Prostate gland (tissue), 2 donors: ENCODE measurements at regions not wholly inside any gene's neighbourhood (a gene's known extent, or its start where the extent isn't known, plus 50 kb on each side); places are given as distances from the start of the nearest gene placed in this dataset.

Source experiments
- DNase-seq: peaks from one replicate; pipeline ENCODE4 v3.0.0-alpha.2; 2019; ENCODE audit warnings: low spot score
- H3K27ac ChIP-seq, 2 donors: fragments of 200-600 bp; sonication (generic); 2 replicates each; pipeline ENCODE4 v1.5.1; 2017 to 2019
- H3K27me3 ChIP-seq: fragments of 200-600 bp; sonication (generic); replicated peaks from 2 replicates; pipeline ENCODE4 v1.5.1; 2019; ENCODE audit not compliant: insufficient read depth
- H3K36me3 ChIP-seq, 2 donors: fragments of 200-600 bp; sonication (generic); 1 replicate in 1 of 2; 2 replicates in 1 of 2; pipeline versions ENCODE4 v1.5.1 to v1.8.1; 2017 to 2019
- H3K4me1 ChIP-seq: fragments of 200-600 bp; sonication (generic); replicated peaks from 2 replicates; pipeline ENCODE4 v1.5.1; 2019
- H3K4me3 ChIP-seq, 2 donors: fragments of 200-600 bp; sonication (generic); 2 replicates each; pipeline ENCODE4 v1.5.1; 2017 to 2019
- H3K9me3 ChIP-seq: fragments of 200-600 bp; sonication (generic); 2 replicates; pipeline ENCODE4 v1.5.1; 2017
- CTCF ChIP-seq, 4 experiments: fragments of 200-600 bp in 2 of 4; fragments of 450-650 bp in 2 of 4; sonication (generic) in 2 of 4; IDR thresholded peaks; 1 replicate in 3 of 4; 2 replicates in 1 of 4; pipeline ENCODE4 v1.5.1; 2016 to 2019; ENCODE audit warnings: antibody characterized with exemption in 4 of 4, mild to moderate bottlenecking in 2 of 4, moderate library complexity in 2 of 4
- POLR2A ChIP-seq: fragments of 450-650 bp; IDR thresholded peaks from one replicate; pipeline ENCODE4 v1.6.1; 2016; ENCODE audit warnings: antibody characterized with exemption, mild to moderate bottlenecking
- POLR2AphosphoS5 ChIP-seq: sonication (generic); formaldehyde crosslinking; IDR thresholded peaks from one replicate; pipeline ENCODE4 v1.6.1; 2017; ENCODE audit warnings: antibody characterized with exemption
- WGBS: methylation state at CpG from one replicate; pipeline ENCODE4 v1.1.5; 2018; 5-methylcytosine and 5-hydroxymethylcytosine counted together
- intact Hi-C: fragments of 100-400 bp; cut with DNase I; formaldehyde crosslinking; loops from one replicate; pipeline ENCODE4 v1.14.2; 2022

GRCh38 chr1:38526046-38526445, 333.5 kb downstream of the RRAGC start:
- Histone ChIP-seq H3K4me3 (no peak overlapping the region), H3K36me3 (no peaks in the 10 kb centered on the region), H3K27ac (no peak overlapping the region), H3K4me1 (no peaks in the 10 kb centered on the region), H3K9me3 (no peaks in the 10 kb centered on the region), H3K27me3 (no peaks in the 10 kb centered on the region)
- TF ChIP-seq POLR2AphosphoS5 = no peak
- TF ChIP-seq CTCF (IDR thresholded peaks at IDR 0.05) = no peak
- TF ChIP-seq POLR2A = no peak
- intact Hi-C loops = no loop called here
- DNase-seq = no peak
- WGBS = 24% methylated on average over 7 of the region's 7 CpGs

GRCh38 chr1:38525343-38526043, 334.1 kb downstream of the RRAGC start:
- 74% methylated on average over 4 of the region's 4 CpGs for WGBS
- Histone ChIP-seq H3K36me3 (no peaks in the 10 kb centered on the region), H3K9me3 (no peaks in the 10 kb centered on the region), H3K4me1 (no peaks in the 10 kb centered on the region), H3K4me3 (no peak overlapping the region), H3K27ac (no peak overlapping the region), H3K27me3 (no peaks in the 10 kb centered on the region)
- intact Hi-C loops = no loop called here
- TF ChIP-seq CTCF (IDR thresholded peaks at IDR 0.05) = no peak
- no peak for TF ChIP-seq POLR2AphosphoS5
- TF ChIP-seq POLR2A = no peak
- no peak for DNase-seq

DNA sequence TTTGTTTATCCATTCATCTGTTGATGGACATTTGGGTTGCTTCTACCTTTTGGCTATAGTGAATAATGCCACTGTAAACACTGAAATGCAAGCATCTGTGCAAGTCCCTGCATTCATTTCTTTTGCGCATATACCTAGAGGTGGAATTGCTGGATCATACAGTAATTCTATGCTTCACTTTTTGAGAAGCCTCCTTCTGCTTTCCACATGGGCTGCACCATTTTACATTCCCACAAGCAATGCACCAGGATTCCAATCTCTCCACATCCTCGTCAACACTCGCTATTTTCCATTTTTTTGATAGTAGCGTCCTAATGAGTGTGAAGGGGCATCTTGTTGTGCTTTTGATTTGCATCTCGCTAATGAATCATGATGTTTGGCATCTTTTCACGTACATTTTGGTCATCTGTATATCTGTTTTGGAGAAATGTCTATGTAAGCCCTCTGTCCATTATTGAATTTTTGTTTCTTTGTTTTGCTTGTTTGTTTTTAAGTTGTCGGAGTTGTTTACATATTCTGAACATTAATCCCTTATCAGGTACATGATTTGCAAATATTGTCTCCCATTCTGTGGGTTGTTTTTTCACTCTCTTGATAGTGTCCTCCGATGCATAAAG, 335.4 kb downstream of the RRAGC start:
- Histone ChIP-seq H3K27ac (no peak overlapping the region), H3K4me3 (no peak overlapping the region), H3K27me3 (no peaks in the 10 kb centered on the region), H3K9me3 (no peaks in the 10 kb centered on the region), H3K36me3 (no peaks in the 10 kb centered on the region), H3K4me1 (no peaks in the 10 kb centered on the region)
- TF ChIP-seq POLR2AphosphoS5 = no peak
- 92% methylated on average over 8 of the region's 8 CpGs for whole genome bisulfite sequencing
- DNase-seq = no peak
- intact Hi-C loops = no loop called here

DNA sequence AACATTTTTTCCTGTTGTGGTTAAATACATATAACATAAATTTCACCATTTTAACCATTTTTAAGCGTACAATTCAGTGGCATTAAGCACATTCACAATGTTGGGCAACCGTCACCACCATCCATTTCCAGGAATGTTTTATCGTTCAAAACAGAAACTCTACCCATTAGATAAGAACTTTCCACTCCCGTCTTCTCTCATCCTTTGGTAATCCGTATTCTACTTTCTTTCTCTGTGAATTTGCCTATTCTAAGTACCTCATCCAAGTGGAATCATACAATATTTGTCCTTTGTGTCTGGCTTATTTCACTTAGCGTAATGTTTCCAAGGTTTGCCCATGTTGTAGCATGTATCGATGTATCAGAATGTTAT, 336.0 kb downstream of the RRAGC start:
- Histone ChIP-seq H3K27ac (no peak overlapping the region), H3K9me3 (no peaks in the 10 kb centered on the region), H3K4me1 (no peaks in the 10 kb centered on the region), H3K27me3 (no peaks in the 10 kb centered on the region), H3K36me3 (no peaks in the 10 kb centered on the region), H3K4me3 (no peak overlapping the region)
- WGBS = 89% methylated on average over 7 of the region's 7 CpGs
- DNase-seq = no peak
- intact Hi-C loops = no loop called here
- TF ChIP-seq CTCF (IDR thresholded peaks at IDR 0.05) = no peak
- no peak for TF ChIP-seq POLR2AphosphoS5
- no peak for TF ChIP-seq POLR2A

GRCh38 chr1:38522915-38523567, 336.5 kb downstream of the RRAGC start:
- TF ChIP-seq POLR2AphosphoS5 (no peak), CTCF (IDR thresholded peaks at IDR 0.05) (no peak), POLR2A (no peak)
- H3K4me1 ChIP-seq = no peaks in the 10 kb centered on the region
- no peak overlapping the region for H3K4me3 ChIP-seq
- DNase-seq = no peak
- no peak overlapping the region for H3K27ac ChIP-seq
- WGBS = 73% methylated on average over 10 of the region's 10 CpGs
- intact Hi-C loops = no loop called here
- H3K9me3 ChIP-seq = no peaks in the 10 kb centered on the region
- H3K27me3 ChIP-seq = no peaks in the 10 kb centered on the region
- H3K36me3 ChIP-seq = no peaks in the 10 kb centered on the region
